Karpas-422 (cell line): ENCODE measurements at regions not wholly inside any gene's neighbourhood (a gene's known extent, or its start where the extent isn't known, plus 50 kb on each side); places are given as distances from the start of the nearest gene placed in this dataset.

Experiments used
- DNase-seq: peaks from one replicate; pipeline ENCODE4 v3.0.0-alpha.2; 2015
- H2AFZ ChIP-seq: fragments of 200-600 bp; sonication (generic); 2 replicates; pipeline ENCODE4 v1.6.1; 2014; ENCODE audit warnings: antibody characterized with exemption, low read length, mixed read lengths
- H3K27ac ChIP-seq: fragments of 200-600 bp; sonication (generic); 2 replicates; pipeline ENCODE4 v1.5.1; 2014; ENCODE audit warnings: mild to moderate bottlenecking, low read length, moderate library complexity
- H3K27me3 ChIP-seq: fragments of 200-600 bp; sonication (generic); 2 replicates; pipeline ENCODE4 v1.6.1; 2014; ENCODE audit warnings: low read length, mixed read lengths
- H3K36me3 ChIP-seq: fragments of 200-600 bp; sonication (generic); 2 replicates; pipeline ENCODE4 v1.6.1; 2014; ENCODE audit warnings: low read length, mixed read lengths; ENCODE audit not compliant: insufficient read depth
- H3K4me1 ChIP-seq: fragments of 200-600 bp; sonication (generic); 2 replicates; pipeline ENCODE4 v1.6.1; 2014; ENCODE audit warnings: mild to moderate bottlenecking, low read length, mixed read lengths
- H3K4me2 ChIP-seq: fragments of 200-600 bp; sonication (generic); 2 replicates; pipeline ENCODE4 v1.6.1; 2014; ENCODE audit warnings: low read length, low read depth, mild to moderate bottlenecking; ENCODE audit not compliant: poor library complexity, severe bottlenecking
- H3K4me3 ChIP-seq: fragments of 200-600 bp; sonication (generic); 2 replicates; pipeline ENCODE4 v1.5.1; 2014; ENCODE audit warnings: mild to moderate bottlenecking, antibody characterized with exemption, low read length, mixed read lengths
- H3K79me2 ChIP-seq: fragments of 200-600 bp; sonication (generic); 2 replicates; pipeline ENCODE4 v1.6.1; 2014; ENCODE audit warnings: mild to moderate bottlenecking, low read length, mixed read lengths
- H3K9ac ChIP-seq: fragments of 200-600 bp; sonication (generic); 2 replicates; pipeline ENCODE4 v1.6.0; 2014; ENCODE audit warnings: low read length
- H3K9me2 ChIP-seq: fragments of 200-600 bp; sonication (generic), shearing (Covaris generic); replicated peaks from 2 replicates; pipeline ENCODE4 v1.6.0; 2014; ENCODE audit warnings: mild to moderate bottlenecking, low read length, moderate library complexity; ENCODE audit not compliant: insufficient read depth
- H3K9me3 ChIP-seq: fragments of 300-700, 200-600 bp; sonication (generic); 2 replicates; pipeline ENCODE4 v1.6.1; 2014; ENCODE audit warnings: low read length, mixed read lengths
- H4K20me1 ChIP-seq: fragments of 200-600 bp; sonication (generic); 2 replicates; pipeline ENCODE4 v1.6.1; 2014; ENCODE audit warnings: mild to moderate bottlenecking, antibody characterized with exemption, low read length, low read depth; ENCODE audit not compliant: insufficient read depth

- Histone ChIP-seq H3K4me3 (no peak overlapping the region), H3K9ac (no peak overlapping the region), H2AFZ (no peak overlapping the region), H3K27me3 (no peaks in the 10 kb centered on the region), H3K27ac (no peak overlapping the region), H3K4me1 (no peaks in the 10 kb centered on the region), H3K79me2 (no peaks in the 10 kb centered on the region), H3K36me3 (no peaks in the 10 kb centered on the region), H3K9me3 (no peaks in the 10 kb centered on the region; the same call in 1 of the 2 replicates), H3K4me2 (no peak overlapping the region), H3K9me2 (peaks cover 6% of the 10 kb centered on the region), H4K20me1 (no peaks in the 10 kb centered on the region)
- DNase-seq, result no peak
These were observed 573.5 kb downstream of the ANKRD50 start for GRCh38 chr4:124139044-124139443.

GRCh38 chr4:124143632-124144031 lies 568.9 kb downstream of the ANKRD50 start:
- Histone ChIP-seq H3K36me3 (no peaks in the 10 kb centered on the region), H3K9ac (no peak overlapping the region), H2AFZ (no peak overlapping the region), H3K27me3 (no peaks in the 10 kb centered on the region), H3K4me2 (no peak overlapping the region), H4K20me1 (no peaks in the 10 kb centered on the region), H3K4me3 (no peak overlapping the region), H3K9me3 (no peaks in the 10 kb centered on the region; the same call in 1 of the 2 replicates), H3K9me2 (peaks cover 6% of the 10 kb centered on the region; the same call in 1 of the 2 replicates), H3K27ac (no peak overlapping the region), H3K79me2 (no peaks in the 10 kb centered on the region), H3K4me1 (no peaks in the 10 kb centered on the region)
- no peak for DNase-seq

GRCh38 chr4:124144238-124144654 lies 568.3 kb downstream of the ANKRD50 start:
- Histone ChIP-seq H3K4me2 (no peak overlapping the region), H3K79me2 (no peaks in the 10 kb centered on the region)

GRCh38 chr4:124146068-124146467 lies 566.5 kb downstream of the ANKRD50 start:
- Histone ChIP-seq H3K27ac (no peak overlapping the region), H3K36me3 (no peaks in the 10 kb centered on the region), H3K79me2 (no peaks in the 10 kb centered on the region), H3K27me3 (no peaks in the 10 kb centered on the region), H3K4me1 (no peaks in the 10 kb centered on the region), H3K9me2 (peaks cover 6% of the 10 kb centered on the region; the same call in 1 of the 2 replicates), H4K20me1 (no peaks in the 10 kb centered on the region), H2AFZ (no peak overlapping the region), H3K9ac (no peak overlapping the region), H3K4me2 (no peak overlapping the region), H3K4me3 (no peak overlapping the region), H3K9me3 (no peaks in the 10 kb centered on the region; the same call in 1 of the 2 replicates)
- DNase-seq, result no peak

More at GRCh38 chr4:124144238-124144654, 568.3 kb downstream of the ANKRD50 start:
- Histone ChIP-seq H3K9ac (no peak overlapping the region), H3K9me3 (no peaks in the 10 kb centered on the region; the same call in 1 of the 2 replicates), H3K9me2 (peaks cover 6% of the 10 kb centered on the region; the same call in 1 of the 2 replicates), H4K20me1 (no peaks in the 10 kb centered on the region), H3K4me1 (no peaks in the 10 kb centered on the region), H3K36me3 (no peaks in the 10 kb centered on the region), H3K4me3 (no peak overlapping the region), H3K27ac (no peak overlapping the region), H3K27me3 (no peaks in the 10 kb centered on the region), H2AFZ (no peak overlapping the region)
- no peak for DNase-seq

- Histone ChIP-seq H3K9ac (no peak overlapping the region), H3K4me2 (no peak overlapping the region), H3K79me2 (no peaks in the 10 kb centered on the region), H3K9me2 (no peaks in the 10 kb centered on the region), H3K9me3 (peaks cover 3% of the 10 kb centered on the region; the same call in 1 of the 2 replicates), H3K27me3 (no peaks in the 10 kb centered on the region), H4K20me1 (no peaks in the 10 kb centered on the region), H3K4me3 (no peak overlapping the region), H2AFZ (no peak overlapping the region), H3K36me3 (no peaks in the 10 kb centered on the region), H3K4me1 (no peaks in the 10 kb centered on the region), H3K27ac (no peak overlapping the region)
- DNase-seq, result no peak
These were observed 561.5 kb downstream of the ANKRD50 start for GRCh38 chr4:124151031-124151430.

GRCh38 chr4:124152132-124152531 lies 560.4 kb downstream of the ANKRD50 start:
- Histone ChIP-seq H3K79me2 (no peaks in the 10 kb centered on the region), H3K27ac (no peak overlapping the region), H4K20me1 (no peaks in the 10 kb centered on the region), H3K4me2 (no peak overlapping the region), H3K36me3 (no peaks in the 10 kb centered on the region), H3K9ac (no peak overlapping the region), H3K9me3 (peaks cover 3% of the 10 kb centered on the region; the same call in 1 of the 2 replicates), H3K4me1 (no peaks in the 10 kb centered on the region), H2AFZ (no peak overlapping the region), H3K4me3 (no peak overlapping the region), H3K9me2 (no peaks in the 10 kb centered on the region), H3K27me3 (no peaks in the 10 kb centered on the region)
- no peak for DNase-seq

- no peak for DNase-seq
- Histone ChIP-seq H4K20me1 (no peaks in the 10 kb centered on the region), H2AFZ (no peak overlapping the region), H3K9ac (no peak overlapping the region), H3K4me2 (no peak overlapping the region), H3K36me3 (no peaks in the 10 kb centered on the region), H3K4me3 (no peak overlapping the region), H3K9me3 (peaks cover 3% of the 10 kb centered on the region; the same call in 1 of the 2 replicates), H3K27me3 (no peaks in the 10 kb centered on the region), H3K9me2 (no peaks in the 10 kb centered on the region), H3K27ac (no peak overlapping the region), H3K79me2 (no peaks in the 10 kb centered on the region), H3K4me1 (no peaks in the 10 kb centered on the region)
These were observed 557.3 kb downstream of the ANKRD50 start for GRCh38 chr4:124155239-124155638.

GRCh38 chr4:124157396-124158083 lies 555.0 kb downstream of the ANKRD50 start:
- Histone ChIP-seq H3K79me2 (no peaks in the 10 kb centered on the region), H3K4me3 (no peak overlapping the region), H3K4me2 (no peak overlapping the region), H3K9me3 (no peaks in the 10 kb centered on the region), H3K36me3 (no peaks in the 10 kb centered on the region), H3K9ac (no peak overlapping the region), H3K4me1 (no peaks in the 10 kb centered on the region), H3K9me2 (no peaks in the 10 kb centered on the region), H3K27me3 (no peaks in the 10 kb centered on the region), H2AFZ (no peak overlapping the region), H4K20me1 (no peaks in the 10 kb centered on the region), H3K27ac (no peak overlapping the region)
- no peak for DNase-seq
